GM23338 (cell line): ENCODE measurements at regions not wholly inside any gene's neighbourhood (a gene's known extent, or its start where the extent isn't known, plus 50 kb on each side); places are given as distances from the start of the nearest gene placed in this dataset.

Source experiments
- CTCF ChIP-seq, 2 experiments: fragments of 200-600 bp in 1 of 2; sonication (generic) in 1 of 2; conservative IDR thresholded peaks; 2 replicates each; pipeline versions ENCODE4 v1.5.1 to v1.6.1; 2016 to 2017; ENCODE audit warnings: antibody characterized with exemption in 2 of 2, low read depth in 2 of 2, mild to moderate bottlenecking in 2 of 2, moderate library complexity in 1 of 2
- ETS1 ChIP-seq: IDR thresholded peaks from 2 replicates; pipeline ENCODE4 v1.6.1; 2016; ENCODE audit warnings: antibody characterized with exemption
- JUNB ChIP-seq: IDR thresholded peaks from one replicate; pipeline ENCODE4 v1.6.1; 2016; ENCODE audit warnings: antibody characterized with exemption; ENCODE audit not compliant: unreplicated experiment
- NANOG ChIP-seq: IDR thresholded peaks from 2 replicates; pipeline ENCODE4 v1.6.1; 2016; ENCODE audit warnings: antibody characterized with exemption, borderline replicate concordance
- POLR2AphosphoS5 ChIP-seq: IDR thresholded peaks from 2 replicates; pipeline ENCODE4 v1.6.1; 2016; ENCODE audit warnings: antibody characterized with exemption, low read depth
- REST ChIP-seq: IDR thresholded peaks from one replicate; pipeline ENCODE4 v1.6.1; 2018; ENCODE audit warnings: antibody characterized with exemption; ENCODE audit not compliant: unreplicated experiment
- ZNF331 ChIP-seq: fragments of 250-450 bp; sonication (Bioruptor Pico); IDR thresholded peaks from 2 replicates; pipeline ENCODE4 v1.5.0; 2020; ENCODE audit warnings: low read depth, mild to moderate bottlenecking, moderate library complexity
- ZNF462 ChIP-seq: fragments of 250-450 bp; sonication (Bioruptor Pico); IDR thresholded peaks from 2 replicates; pipeline ENCODE4 v1.5.0; 2020; ENCODE audit warnings: mild to moderate bottlenecking, moderate library complexity

GRCh38 chr2:194494401-194494800 is 1162.6 kb upstream of the SLC39A10 start:
- TF ChIP-seq ZNF331 (CRISPR knock-in tag) (no peak), NANOG (no peak), CTCF (conservative IDR thresholded peaks at IDR 0.05; ENCODE audit: low read depth in 2 of 2) (no peak), POLR2AphosphoS5 (no peak), ZNF462 (no peak), REST (no peak), ETS1 (no peak), JUNB (no peak)
